ENCODE measurements at regions not wholly inside any gene's neighbourhood (a gene's known extent, or its start where the extent isn't known, plus 50 kb on each side); places are given as distances from the start of the nearest gene placed in this dataset.

- no TSS peak for BruUV-seq (replicated peaks)
- 0% methylated on average over 4 of the region's 4 CpGs for WGBS (ENCODE audit: insufficient coverage, insufficient replicate concordance, low lambda C conversion rate, missing lambda C conversion rate)
- no peaks in the 10 kb centered on the region for H3K36me3 ChIP-seq (ENCODE audit: control insufficient read depth in 2 of 2, insufficient read depth in 2 of 2, low read length in 1 of 2)
- H3K4me3 ChIP-seq: no peak overlapping the region
- ChIA-PET CTCF (no interaction called here), POLR2A (no interaction called here), SMC1A (ENCODE audit: uncharacterized antibody, unreplicated experiment) (no interaction called here), RAD21 (ENCODE audit: unreplicated experiment) (no interaction called here)
- no peak overlapping the region for H3K27ac ChIP-seq (ENCODE audit: control insufficient read depth, insufficient read depth)
- no peak overlapping the region for H3K4me2 ChIP-seq (ENCODE audit: control insufficient read depth, insufficient read depth)
- peaks cover 1% of the 10 kb centered on the region; the same call in 1 of the 3 replicates for H3K9me3 ChIP-seq (replicated peaks; ENCODE audit: control insufficient read depth, insufficient read depth, low read length)
- no peaks in the 10 kb centered on the region for H3K4me1 ChIP-seq (ENCODE audit: control insufficient read depth, insufficient read depth, low read length)
- in situ Hi-C loops (cut with MboI): no loop called here
- no peaks in the 10 kb centered on the region for H4K20me1 ChIP-seq (ENCODE audit: control insufficient read depth, insufficient read depth)
- H3K9ac ChIP-seq (ENCODE audit: control insufficient read depth, insufficient read depth, low read length): no peak overlapping the region
- peak; percentile 53; the same call in 1 of the 2 replicates for TF ChIP-seq SPI1 (IDR thresholded peaks at IDR 0.05; ENCODE audit: borderline replicate concordance, insufficient read depth, low read depth, low read length)
- no peak for TF ChIP-seq HDAC2 (IDR thresholded peaks at IDR 0.05)
- TF ChIP-seq ETV6 (conservative IDR thresholded peaks at IDR 0.05 in 1 of 2, IDR thresholded peaks at IDR 0.05 in 1 of 2; ENCODE audit: borderline replicate concordance in 1 of 2, low read depth in 1 of 2): peak in 1 of 2 experiments; percentile 68; a peak in 2 of 4 replicates
- TF ChIP-seq TARDBP (IDR thresholded peaks at IDR 0.05; ENCODE audit: borderline replicate concordance): no peak
- intact Hi-C loops (cut with micrococcal nuclease; ENCODE audit: unreplicated experiment): no loop called here
- H3K27me3 ChIP-seq (replicated peaks in 1 of 2; ENCODE audit: control insufficient read depth in 2 of 2, insufficient read depth in 2 of 2, low read length in 1 of 2): no peaks in the 10 kb centered on the region
- H3K79me2 ChIP-seq (ENCODE audit: control insufficient read depth, insufficient read depth, low read length): no peaks in the 10 kb centered on the region
- ATAC-seq: 0 out of 3 replicates have a peak, but pooled peaks have one; percentile 24
- DNase-seq (ENCODE audit: low read depth, low spot score): no peak
- H2AFZ ChIP-seq (ENCODE audit: control insufficient read depth, low read depth, low read length): no peak overlapping the region
- no peak for FAIRE-seq
Observed at GRCh38 chr16:62755938-62756337, 719.7 kb upstream of the CDH8 start.

GRCh38 chr16:62752854-62753253 is 716.6 kb upstream of the CDH8 start:
- no peak for FAIRE-seq
- H3K9me3 ChIP-seq (replicated peaks; ENCODE audit: control insufficient read depth, insufficient read depth, low read length): peaks cover 1% of the 10 kb centered on the region; the same call in 1 of the 3 replicates
- no peaks in the 10 kb centered on the region for H3K36me3 ChIP-seq (ENCODE audit: control insufficient read depth in 2 of 2, insufficient read depth in 2 of 2, low read length in 1 of 2)
- DNase-seq (ENCODE audit: low read depth, low spot score): no peak
- ChIA-PET SMC1A (ENCODE audit: uncharacterized antibody, unreplicated experiment) (no interaction called here), RAD21 (ENCODE audit: unreplicated experiment) (no interaction called here), CTCF (no interaction called here), POLR2A (no interaction called here)
- no peaks in the 10 kb centered on the region for H3K79me2 ChIP-seq (ENCODE audit: control insufficient read depth, insufficient read depth, low read length)
- no peaks in the 10 kb centered on the region for H3K4me1 ChIP-seq (ENCODE audit: control insufficient read depth, insufficient read depth, low read length)
- TF ChIP-seq CHD4 (IDR thresholded peaks at IDR 0.05) (no peak), HSF1 (IDR thresholded peaks at IDR 0.05; ENCODE audit: low read depth, low read length) (no peak), RAD21 (IDR thresholded peaks at IDR 0.05; ENCODE audit: insufficient read depth, low read depth, low read length) (no peak), PKNOX1 (IDR thresholded peaks at IDR 0.05) (no peak)
- BruUV-seq (replicated peaks): no TSS peak
- H3K27me3 ChIP-seq (replicated peaks in 1 of 2; ENCODE audit: control insufficient read depth in 2 of 2, insufficient read depth in 2 of 2, low read length in 1 of 2): no peaks in the 10 kb centered on the region
- in situ Hi-C loops (cut with MboI) (no loop called here), intact Hi-C loops (cut with micrococcal nuclease; ENCODE audit: unreplicated experiment) (no loop called here)
- no peak overlapping the region for H3K27ac ChIP-seq (ENCODE audit: control insufficient read depth, insufficient read depth)
- H3K4me2 ChIP-seq (ENCODE audit: control insufficient read depth, insufficient read depth): no peak overlapping the region
- H2AFZ ChIP-seq (ENCODE audit: control insufficient read depth, low read depth, low read length): no peak overlapping the region
- no peak overlapping the region for H3K9ac ChIP-seq (ENCODE audit: control insufficient read depth, insufficient read depth, low read length)
- no peak overlapping the region for H3K4me3 ChIP-seq
- no peak for ATAC-seq
- no peaks in the 10 kb centered on the region for H4K20me1 ChIP-seq (ENCODE audit: control insufficient read depth, insufficient read depth)
- WGBS (ENCODE audit: insufficient coverage, insufficient replicate concordance, low lambda C conversion rate, missing lambda C conversion rate): 8% methylated on average over 3 of the region's 3 CpGs
